ENCODE measurements at regions not wholly inside any gene's neighbourhood (a gene's known extent, or its start where the extent isn't known, plus 50 kb on each side); places are given as distances from the start of the nearest gene placed in this dataset.
"Not testable (repeated sequence)": the region's sequence is repeated elsewhere in the genome, so short reads cannot be mapped to it uniquely, and the experiment has no call there.

DNA sequence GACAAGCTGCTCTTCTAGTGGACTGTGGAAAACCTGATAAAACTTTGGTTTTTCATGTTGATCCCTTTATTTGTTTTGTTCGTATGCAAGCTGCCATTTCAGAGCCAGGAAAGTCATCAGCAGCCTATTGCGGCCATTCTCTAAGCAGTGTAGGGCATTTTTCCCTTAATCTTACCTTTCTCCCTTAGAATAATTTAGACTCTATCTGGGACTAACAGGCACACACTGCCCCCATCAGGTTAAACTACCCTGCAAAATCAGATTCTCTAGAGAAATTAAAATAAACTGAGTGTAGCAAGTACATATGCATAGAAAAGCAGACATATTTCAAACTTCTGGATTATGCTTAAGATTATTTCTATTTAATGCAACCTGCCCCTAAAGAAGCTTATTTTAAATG is 347.5 kb downstream of the METTL4 start:
- Mint-ChIP-seq H3K36me3 (ENCODE audit: insufficient read depth) (no peaks in the 10 kb centered on the region), H3K4me1 (ENCODE audit: low read depth) (peaks cover 8% of the 10 kb centered on the region), H3K4me3 (ENCODE audit: low read depth) (no peak overlapping the region), H3K9me3 (ENCODE audit: low read depth) (no peaks in the 10 kb centered on the region), H3K27ac (no peak overlapping the region), H3K27me3 (no peaks in the 10 kb centered on the region)
- peak; percentile 74 for TF ChIP-seq CTCF (IDR thresholded peaks at IDR 0.05; ENCODE audit: unreplicated experiment)
- DNase-seq (ENCODE audit: low spot score, unreplicated experiment) = no peak

DNA sequence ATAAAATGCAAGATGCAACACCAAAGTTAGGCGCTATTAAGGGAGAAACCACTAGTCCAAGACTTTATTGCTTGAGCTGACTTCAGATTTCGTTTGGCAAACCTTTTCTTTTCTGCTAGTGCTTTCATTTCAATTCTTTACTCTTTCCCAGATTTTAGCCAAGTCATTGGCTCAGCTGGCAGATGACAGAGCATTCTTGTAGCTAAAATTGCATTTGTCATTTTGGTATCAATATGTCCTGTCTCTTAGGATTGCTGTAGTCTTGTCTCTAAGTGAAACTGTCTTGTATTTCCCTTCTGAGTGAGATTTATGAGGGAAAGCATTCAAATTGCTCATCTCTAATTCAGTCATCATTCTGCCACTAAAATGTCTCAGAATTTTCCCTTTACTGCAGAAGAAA is 335.1 kb downstream of the METTL4 start:
- no peak for TF ChIP-seq CTCF (IDR thresholded peaks at IDR 0.05; ENCODE audit: unreplicated experiment)
- Mint-ChIP-seq H3K9me3 (ENCODE audit: low read depth) (no peaks in the 10 kb centered on the region), H3K27me3 (peaks cover 8% of the 10 kb centered on the region), H3K27ac (no peak overlapping the region), H3K4me3 (ENCODE audit: low read depth) (no peak overlapping the region), H3K36me3 (ENCODE audit: insufficient read depth) (no peaks in the 10 kb centered on the region), H3K4me1 (ENCODE audit: low read depth) (peaks cover 2% of the 10 kb centered on the region)
- no peak for DNase-seq (ENCODE audit: low spot score, unreplicated experiment)

GRCh38 chr18:2237706-2238105 is 333.6 kb downstream of the METTL4 start:
- H3K9me3 Mint-ChIP-seq (ENCODE audit: low read depth) = no peaks in the 10 kb centered on the region
- H3K27me3 Mint-ChIP-seq = peaks cover 8% of the 10 kb centered on the region
- no peak for TF ChIP-seq CTCF (IDR thresholded peaks at IDR 0.05; ENCODE audit: unreplicated experiment)
- H3K36me3 Mint-ChIP-seq (ENCODE audit: insufficient read depth) = no peaks in the 10 kb centered on the region
- peaks cover 2% of the 10 kb centered on the region for H3K4me1 Mint-ChIP-seq (ENCODE audit: low read depth)
- DNase-seq (ENCODE audit: low spot score, unreplicated experiment) = no peak
- H3K4me3 Mint-ChIP-seq (ENCODE audit: low read depth) = no peak overlapping the region
- H3K27ac Mint-ChIP-seq = peak overlapping the region; percentile 6

- peaks cover 2% of the 10 kb centered on the region for H3K4me1 Mint-ChIP-seq (ENCODE audit: low read depth)
- DNase-seq (ENCODE audit: low spot score, unreplicated experiment) = no peak
- H3K4me3 Mint-ChIP-seq (ENCODE audit: low read depth) = no peak overlapping the region
- no peak for TF ChIP-seq CTCF (IDR thresholded peaks at IDR 0.05; ENCODE audit: unreplicated experiment)
- H3K9me3 Mint-ChIP-seq (ENCODE audit: low read depth) = no peaks in the 10 kb centered on the region
- H3K36me3 Mint-ChIP-seq (ENCODE audit: insufficient read depth) = no peaks in the 10 kb centered on the region
- no peak overlapping the region for H3K27ac Mint-ChIP-seq
- peaks cover 8% of the 10 kb centered on the region for H3K27me3 Mint-ChIP-seq
Measured at GRCh38 chr18:2240311-2240705, 331.0 kb downstream of the METTL4 start.

DNA sequence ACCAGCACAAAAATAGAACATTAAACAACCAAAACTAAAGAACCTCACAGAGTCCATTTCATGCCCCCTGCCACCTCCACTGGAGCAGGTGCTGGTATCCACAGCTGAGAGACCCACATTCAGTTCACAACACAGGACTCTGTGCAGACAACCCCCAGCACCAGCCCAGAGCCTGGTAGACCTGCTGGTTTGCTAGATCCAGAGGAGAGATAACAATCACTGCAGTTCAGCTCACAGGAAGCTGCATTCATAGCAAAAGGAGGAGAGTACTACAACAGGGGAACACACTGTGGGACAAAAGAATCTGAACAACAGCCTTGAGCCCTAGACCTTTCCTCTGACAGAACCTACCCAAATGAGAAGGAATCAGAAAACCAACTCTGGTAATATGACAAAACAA is 326.7 kb downstream of the METTL4 start:
- no peaks in the 10 kb centered on the region for H3K4me1 Mint-ChIP-seq (ENCODE audit: low read depth)
- H3K36me3 Mint-ChIP-seq (ENCODE audit: insufficient read depth) = peaks cover 1% of the 10 kb centered on the region
- no peak for TF ChIP-seq CTCF (IDR thresholded peaks at IDR 0.05; ENCODE audit: unreplicated experiment)
- no peaks in the 10 kb centered on the region for H3K27me3 Mint-ChIP-seq
- no peak for DNase-seq (ENCODE audit: low spot score, unreplicated experiment)
- H3K4me3 Mint-ChIP-seq (ENCODE audit: low read depth) = no peak overlapping the region
- H3K9me3 Mint-ChIP-seq (ENCODE audit: low read depth) = peaks cover 12% of the 10 kb centered on the region
- H3K27ac Mint-ChIP-seq = no peak overlapping the region

- not testable (repeated sequence) for H3K27me3 Mint-ChIP-seq; H3K4me3 Mint-ChIP-seq (ENCODE audit: low read depth); H3K4me1 Mint-ChIP-seq (ENCODE audit: low read depth); H3K36me3 Mint-ChIP-seq (ENCODE audit: insufficient read depth); DNase-seq (ENCODE audit: low spot score, unreplicated experiment); H3K27ac Mint-ChIP-seq
- peaks cover 12% of the 10 kb centered on the region for H3K9me3 Mint-ChIP-seq (ENCODE audit: low read depth)
Measured at GRCh38 chr18:2247101-2247500, 324.2 kb downstream of the METTL4 start.
